ENCODE measurements at regions not wholly inside any gene's neighbourhood (a gene's known extent, or its start where the extent isn't known, plus 50 kb on each side); places are given as distances from the start of the nearest gene placed in this dataset.

- ChIA-PET POLR2A (no interaction called here), CTCF (no interaction called here)
- no peak for ATAC-seq (ENCODE audit: poor library complexity)
Measured at GRCh38 chr15:37628507-37628906, 305.9 kb upstream of the TMCO5A start.

DNA sequence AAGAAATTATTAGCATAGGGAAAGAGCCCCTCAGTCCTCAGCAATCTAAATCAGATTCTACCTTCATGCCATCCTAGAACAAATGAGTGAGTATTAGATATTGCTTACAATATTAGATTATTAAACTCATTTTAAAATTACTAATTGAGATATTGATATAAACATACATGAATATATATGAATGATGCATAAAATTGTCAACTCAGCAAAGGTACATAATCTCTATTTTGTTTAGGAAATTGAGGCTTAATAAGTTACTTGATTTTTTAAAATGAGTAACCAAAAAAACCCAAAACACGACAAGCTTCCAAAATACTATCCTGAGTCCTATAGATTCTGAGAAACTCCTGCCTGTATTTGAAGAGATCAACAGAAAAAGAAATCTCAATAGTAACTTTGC, 297.7 kb upstream of the TMCO5A start:
- Histone ChIP-seq H3K4me1 (ENCODE audit: insufficient read depth, low read length) (no peaks in the 10 kb centered on the region), H3K27ac (ENCODE audit: low read depth in 1 of 2, low read length in 2 of 2) (no peak overlapping the region), H3K4me3 (ENCODE audit: low read length) (no peak overlapping the region), H3K27me3 (ENCODE audit: control insufficient read depth in 1 of 2, insufficient read depth in 2 of 2, low read length in 2 of 2) (no peaks in the 10 kb centered on the region), H3K36me3 (ENCODE audit: insufficient read depth, low read length) (no peaks in the 10 kb centered on the region), H3K9me3 (ENCODE audit: control insufficient read depth in 1 of 2, insufficient read depth in 1 of 2, low read length in 2 of 2) (no peaks in the 10 kb centered on the region)
- ATAC-seq (ENCODE audit: poor library complexity) (no peak), DNase-seq (no peak)
- Mint-ChIP-seq H3K4me3 (no peak overlapping the region), H3K27ac (no peak overlapping the region), H3K4me1 (ENCODE audit: low read depth) (no peaks in the 10 kb centered on the region), H3K27me3 (no peaks in the 10 kb centered on the region), H3K36me3 (ENCODE audit: low read depth) (no peaks in the 10 kb centered on the region), H3K9me3 (no peaks in the 10 kb centered on the region)
- ChIA-PET CTCF (no interaction called here), POLR2A (no interaction called here)
- intact Hi-C loops (cut with DNase I, micrococcal nuclease), result no loop called here
- TF ChIP-seq CTCF (IDR thresholded peaks at IDR 0.05), result no peak

More at GRCh38 chr15:37628507-37628906, 305.9 kb upstream of the TMCO5A start:
- intact Hi-C loops (cut with DNase I, micrococcal nuclease), result no loop called here
- no peaks in the 10 kb centered on the region for H3K36me3 ChIP-seq (ENCODE audit: insufficient read depth, low read length)
- H3K4me1 ChIP-seq (ENCODE audit: insufficient read depth, low read length), result no peaks in the 10 kb centered on the region
- H3K27ac ChIP-seq (ENCODE audit: low read depth in 1 of 2, low read length in 2 of 2), result no peak overlapping the region
- TF ChIP-seq CTCF (IDR thresholded peaks at IDR 0.05), result no peak
- H3K4me3 Mint-ChIP-seq, result no peak overlapping the region
- H3K4me1 Mint-ChIP-seq (ENCODE audit: low read depth), result no peaks in the 10 kb centered on the region
- no peaks in the 10 kb centered on the region for H3K36me3 Mint-ChIP-seq (ENCODE audit: low read depth)
- no peak overlapping the region for H3K27ac Mint-ChIP-seq
- H3K9me3 ChIP-seq (ENCODE audit: control insufficient read depth in 1 of 2, insufficient read depth in 1 of 2, low read length in 2 of 2), result no peaks in the 10 kb centered on the region
- DNase-seq, result no peak
- no peaks in the 10 kb centered on the region for H3K27me3 Mint-ChIP-seq
- H3K4me3 ChIP-seq (ENCODE audit: low read length), result no peak overlapping the region
- H3K27me3 ChIP-seq (ENCODE audit: control insufficient read depth in 1 of 2, insufficient read depth in 2 of 2, low read length in 2 of 2), result no peaks in the 10 kb centered on the region
- H3K9me3 Mint-ChIP-seq, result peaks cover 2% of the 10 kb centered on the region

GRCh38 chr15:37638116-37638515, 296.3 kb upstream of the TMCO5A start:
- CTCF ChIA-PET, result no interaction called here
- Histone ChIP-seq H3K4me1 (ENCODE audit: insufficient read depth, low read length) (no peaks in the 10 kb centered on the region), H3K36me3 (ENCODE audit: insufficient read depth, low read length) (no peaks in the 10 kb centered on the region), H3K4me3 (ENCODE audit: low read length) (no peak overlapping the region), H3K27me3 (ENCODE audit: control insufficient read depth in 1 of 2, insufficient read depth in 2 of 2, low read length in 2 of 2) (no peaks in the 10 kb centered on the region), H3K27ac (ENCODE audit: low read depth in 1 of 2, low read length in 2 of 2) (no peak overlapping the region), H3K9me3 (ENCODE audit: control insufficient read depth in 1 of 2, insufficient read depth in 1 of 2, low read length in 2 of 2) (no peaks in the 10 kb centered on the region)
- intact Hi-C loops (cut with DNase I, micrococcal nuclease), result no loop called here
- DNase-seq, result no peak
- no peaks in the 10 kb centered on the region for H3K36me3 Mint-ChIP-seq (ENCODE audit: low read depth)
- no peak for ATAC-seq (ENCODE audit: poor library complexity)
- no peaks in the 10 kb centered on the region for H3K9me3 Mint-ChIP-seq
- no peak for TF ChIP-seq CTCF (IDR thresholded peaks at IDR 0.05)
- H3K4me1 Mint-ChIP-seq (ENCODE audit: low read depth), result no peaks in the 10 kb centered on the region
- POLR2A ChIA-PET, result no interaction called here
- no peak overlapping the region for H3K4me3 Mint-ChIP-seq
- no peaks in the 10 kb centered on the region for H3K27me3 Mint-ChIP-seq
- no peak overlapping the region for H3K27ac Mint-ChIP-seq
